ENCODE measurements at regions not wholly inside any gene's neighbourhood (a gene's known extent, or its start where the extent isn't known, plus 50 kb on each side); places are given as distances from the start of the nearest gene placed in this dataset.
"Not testable (repeated sequence)": the region's sequence is repeated elsewhere in the genome, so short reads cannot be mapped to it uniquely, and the experiment has no call there.

DNA sequence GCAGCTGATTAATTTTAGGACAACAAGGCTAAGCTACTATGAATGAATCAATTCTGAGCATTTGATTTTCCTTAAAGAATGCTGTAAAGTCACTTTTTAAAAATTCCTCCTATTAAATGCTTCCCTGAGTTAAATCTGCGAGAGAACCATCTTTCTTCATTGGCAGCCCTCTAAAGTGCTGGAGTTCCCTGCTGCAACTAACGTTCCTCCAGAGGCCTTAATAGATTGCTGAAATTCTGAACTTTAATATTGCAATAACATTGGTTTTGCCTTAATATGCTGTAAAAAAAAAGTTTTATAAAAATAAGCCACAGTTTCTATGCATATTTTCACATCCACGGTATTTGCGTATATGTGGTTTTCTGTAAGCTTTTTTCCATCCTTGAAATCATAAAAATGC lies 298.0 kb upstream of the PIK3R1 start:
- no peak for DNase-seq

DNA sequence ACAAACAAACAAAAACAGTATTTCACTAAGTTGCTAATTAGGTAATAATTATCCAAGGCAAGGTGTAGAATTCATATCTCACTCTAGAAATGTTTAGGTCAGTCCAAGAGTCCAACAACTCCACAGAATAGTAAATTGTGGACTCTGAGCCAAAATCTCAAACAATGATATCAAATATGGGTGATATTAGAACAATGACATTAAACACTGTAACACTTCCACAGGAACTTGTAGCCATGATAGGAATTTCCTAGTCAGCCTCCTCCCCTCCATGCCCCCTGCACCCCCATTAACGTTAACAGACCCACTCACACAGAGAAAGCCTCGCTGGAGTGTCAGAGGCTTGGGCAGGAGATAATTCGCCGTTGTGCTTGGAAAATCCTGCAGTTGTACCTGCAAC lies 305.0 kb upstream of the PIK3R1 start:
- no peak for DNase-seq

DNA sequence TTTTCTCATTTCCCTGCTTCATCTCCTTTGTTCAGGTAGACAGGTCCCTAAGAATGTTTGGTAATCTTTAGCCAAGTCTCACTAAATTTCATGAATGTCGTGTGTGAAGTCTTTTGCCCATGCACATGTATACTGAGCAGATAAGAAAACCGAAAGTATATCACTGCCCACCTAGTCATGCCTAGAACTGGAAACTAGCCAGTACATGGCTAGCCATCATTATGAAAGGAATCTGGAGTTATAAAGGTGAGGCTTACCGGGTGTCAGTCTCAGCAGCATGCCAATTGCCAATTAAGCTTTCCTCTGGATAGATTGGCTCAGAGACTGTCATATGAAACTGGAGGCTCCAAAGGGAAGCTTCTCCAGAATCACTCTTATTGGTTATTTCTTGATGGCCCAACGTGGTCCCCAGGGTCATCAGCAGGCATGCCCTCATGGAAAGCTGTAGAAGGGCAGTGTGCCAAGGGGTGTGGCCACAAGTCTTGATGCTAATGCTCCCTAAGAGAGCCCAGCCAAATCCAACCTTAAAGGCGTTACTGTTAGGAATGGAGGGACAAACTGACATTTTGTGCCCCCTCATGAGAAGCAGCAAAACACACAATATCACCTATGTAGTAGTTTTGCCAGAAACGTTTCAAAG lies 307.3 kb upstream of the PIK3R1 start:
- DNase-seq = no peak

DNA sequence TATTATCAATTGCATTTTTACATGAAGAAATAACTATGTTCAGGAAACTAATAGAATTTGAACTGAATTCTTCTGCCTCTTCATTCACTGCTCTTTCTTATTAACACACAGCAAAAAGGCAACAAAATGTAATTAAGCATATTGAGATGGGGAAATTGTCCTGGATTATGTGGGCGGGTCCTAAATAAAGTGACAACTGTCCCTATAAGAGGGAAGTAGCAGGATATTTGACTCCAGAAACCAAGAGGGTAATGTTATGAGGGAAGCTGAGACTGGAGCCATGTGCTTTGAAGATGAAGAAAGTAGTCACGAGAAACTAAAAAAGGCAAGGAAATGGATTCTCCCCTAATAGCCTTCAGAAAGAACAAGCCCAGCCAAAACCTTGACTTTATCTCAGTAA lies 311.2 kb upstream of the PIK3R1 start:
- no peak for DNase-seq

DNA sequence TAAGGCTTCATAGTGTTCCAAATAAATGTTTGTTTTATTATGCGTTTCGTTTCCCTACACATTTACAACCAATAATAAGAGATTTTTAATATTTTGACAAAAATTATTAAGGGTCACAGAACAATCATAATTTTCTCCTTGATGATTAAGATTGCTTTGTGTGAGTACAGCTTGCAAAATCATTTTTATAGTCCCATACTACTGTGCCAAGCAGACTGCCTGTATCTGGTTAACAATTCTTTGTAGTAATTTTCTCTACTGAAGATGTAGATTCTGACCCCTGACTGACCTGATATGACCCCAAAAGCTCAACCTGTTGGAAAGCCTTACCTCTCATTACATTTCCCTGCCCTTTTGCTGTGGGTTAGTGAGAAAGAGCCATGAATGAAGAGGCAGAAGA lies 311.9 kb upstream of the PIK3R1 start:
- DNase-seq = no peak

DNA sequence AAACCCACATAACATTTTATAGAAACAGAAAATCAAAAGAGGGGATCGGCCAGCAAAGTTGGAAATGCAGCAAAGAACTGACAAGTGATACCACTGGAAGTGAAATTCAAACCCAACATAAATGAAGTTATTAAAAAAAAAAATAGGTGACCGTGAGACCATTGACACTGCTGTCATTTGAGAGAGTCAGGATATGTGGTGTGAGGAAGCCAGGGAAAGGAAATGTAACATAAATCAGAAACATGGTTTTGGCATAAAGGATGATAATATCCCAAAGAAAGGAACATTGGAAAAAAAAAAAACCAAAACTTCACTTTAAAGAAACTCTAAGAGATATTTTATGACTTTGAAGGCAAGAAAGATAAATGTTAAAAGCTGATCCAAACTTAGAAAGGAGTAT lies 312.4 kb upstream of the PIK3R1 start:
- no peak for DNase-seq

DNA sequence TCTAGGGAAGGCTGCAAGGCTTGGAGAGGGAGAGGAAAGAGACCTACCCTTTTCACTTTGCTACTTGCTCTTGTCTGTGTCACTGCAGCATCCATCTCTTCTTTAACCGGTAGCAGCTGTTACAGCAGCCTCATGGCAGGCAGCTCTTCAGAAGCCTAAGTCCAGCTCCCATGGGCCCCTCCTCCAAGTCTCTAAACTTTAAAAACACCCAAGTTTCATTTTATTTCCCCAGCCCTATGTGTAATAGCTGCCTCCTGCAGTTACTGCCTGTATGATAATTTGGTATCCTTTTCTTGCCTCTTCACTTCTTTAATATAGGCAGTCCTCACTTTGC lies 313.1 kb upstream of the PIK3R1 start:
- DNase-seq = no peak

DNA sequence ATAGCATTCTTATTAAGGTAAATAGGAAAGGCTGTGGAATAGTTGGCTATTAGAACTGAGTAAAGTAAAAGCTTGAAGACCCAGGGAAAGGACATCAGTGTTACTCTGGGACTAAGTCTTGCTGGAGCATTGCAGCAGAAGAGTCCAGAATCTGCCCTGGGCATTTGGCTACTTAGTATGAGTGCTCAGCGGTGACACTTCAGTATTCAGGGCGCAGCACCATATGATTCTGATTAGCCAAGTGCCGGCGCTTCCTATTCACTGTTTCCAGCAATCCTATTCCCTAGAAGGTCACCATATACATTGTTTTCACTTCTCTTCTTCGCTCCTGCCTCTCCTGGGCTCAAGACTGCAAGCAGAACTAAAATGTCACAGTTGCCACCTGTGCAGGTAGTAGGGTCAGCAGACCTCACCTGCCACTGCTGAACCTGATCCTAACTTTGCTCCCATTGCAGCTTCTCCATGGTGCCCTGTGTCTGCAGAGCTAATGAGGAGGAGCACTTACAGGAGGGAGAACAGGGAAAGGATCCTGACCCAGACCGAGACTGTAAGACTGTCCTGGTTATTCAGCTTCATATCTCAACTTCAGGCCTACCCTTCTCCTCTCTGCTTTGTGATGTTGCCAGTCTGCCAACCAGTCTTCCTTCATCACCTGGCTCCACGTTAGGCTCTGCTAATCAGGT lies 313.6 kb upstream of the PIK3R1 start:
- no peak for DNase-seq

DNA sequence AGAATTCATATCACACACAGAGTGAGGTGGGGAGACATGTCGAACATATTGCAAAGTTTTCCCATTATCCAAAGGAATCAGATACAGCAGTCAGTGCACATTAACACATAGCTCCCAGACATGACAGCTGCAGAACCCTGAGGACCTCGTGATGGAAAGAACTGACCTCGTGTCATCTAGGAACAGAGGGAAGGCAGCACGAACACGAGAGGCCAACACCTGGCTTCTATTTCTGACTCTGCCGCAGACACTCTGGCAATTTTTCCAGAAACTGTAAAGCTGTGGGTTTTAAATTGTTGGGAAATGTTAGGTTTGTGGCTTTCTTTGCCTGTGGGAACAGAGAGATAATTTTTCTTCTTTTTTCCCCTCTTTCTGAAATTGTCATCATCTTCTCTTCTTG lies 315.0 kb upstream of the PIK3R1 start:
- DNase-seq = no peak

DNA sequence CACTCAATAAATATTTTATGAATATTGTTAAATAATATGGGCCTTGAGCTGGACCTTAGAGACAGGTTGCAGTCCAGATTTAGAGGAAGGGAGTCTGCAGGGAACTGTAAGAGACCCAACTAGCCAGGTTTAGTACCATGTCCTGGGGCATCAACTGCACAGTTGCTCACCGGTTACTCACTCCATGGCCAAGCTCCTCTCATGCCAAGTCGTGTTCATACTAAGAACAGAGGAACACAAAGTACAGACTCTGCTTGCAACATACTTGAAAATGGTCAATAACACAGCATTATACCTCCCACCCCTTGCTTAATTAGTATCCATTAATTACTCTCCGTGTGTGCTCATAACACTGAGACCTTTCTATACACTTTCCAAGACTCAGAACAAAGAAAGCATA lies 317.6 kb upstream of the PIK3R1 start:
- no peak for DNase-seq

DNA sequence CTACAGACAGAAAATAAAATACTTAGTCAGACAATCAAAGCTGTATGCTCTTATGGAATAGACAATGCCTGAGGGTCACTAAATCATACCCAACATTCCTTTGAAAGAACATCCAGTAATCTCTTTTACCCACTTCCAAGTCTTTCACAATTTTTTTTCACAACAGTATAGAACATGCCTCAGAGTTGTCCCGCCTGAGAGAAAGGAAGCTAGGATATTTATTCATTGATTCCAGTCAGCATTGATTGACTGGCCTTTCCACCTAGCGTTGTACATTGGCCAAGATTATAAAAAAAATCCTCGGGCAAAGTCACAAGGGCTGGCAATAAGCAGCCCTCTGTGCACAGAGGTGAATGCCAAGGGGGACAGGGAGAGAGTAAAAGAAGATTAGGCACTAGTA lies 318.1 kb upstream of the PIK3R1 start:
- no peak for DNase-seq

DNA sequence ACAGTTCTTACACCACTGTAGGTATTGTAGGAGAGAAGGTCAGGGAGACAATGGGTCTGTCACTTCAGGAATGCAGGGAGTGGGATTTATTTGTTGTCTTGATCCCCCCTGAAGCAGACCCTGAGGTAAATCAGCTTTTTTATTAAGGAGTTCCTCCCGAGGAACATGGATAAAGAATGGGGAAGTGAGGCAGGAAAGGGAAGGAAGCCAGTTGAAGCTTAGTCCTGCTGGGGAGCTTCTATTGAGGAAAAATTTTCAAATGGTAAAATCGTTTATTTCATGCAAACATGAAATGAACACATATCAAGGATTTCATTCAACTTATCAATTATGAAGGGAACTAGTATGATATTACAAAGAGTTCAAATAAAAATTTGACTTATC lies 318.6 kb upstream of the PIK3R1 start:
- no peak for DNase-seq

DNA sequence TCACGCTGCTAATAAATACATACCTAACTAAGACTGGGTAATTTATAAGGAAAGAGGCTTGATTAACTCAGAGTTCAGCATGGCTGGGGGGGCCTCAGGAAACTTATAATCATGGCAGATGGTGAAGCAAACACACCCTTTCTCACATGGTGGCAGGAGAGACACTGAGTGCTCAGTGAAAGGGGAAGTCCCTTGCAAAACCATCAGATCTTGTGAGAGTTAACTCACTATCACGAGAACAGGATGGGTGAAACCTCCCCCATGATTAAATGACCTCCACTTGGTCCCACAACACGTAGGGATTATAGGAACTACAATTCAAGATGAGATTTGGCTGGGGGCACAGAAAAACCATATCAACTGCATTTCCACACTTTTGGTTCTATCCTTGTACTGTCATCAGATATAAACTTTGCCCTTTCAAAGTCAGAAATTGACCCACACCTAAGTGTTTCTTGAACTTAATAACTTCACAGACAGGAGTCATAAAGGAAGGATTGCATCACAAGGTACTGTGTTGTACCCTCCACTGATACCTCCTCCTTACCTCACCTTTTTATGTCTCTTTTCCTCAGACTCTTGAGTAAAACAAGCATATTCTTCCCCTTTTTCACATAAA lies 319.1 kb upstream of the PIK3R1 start:
- DNase-seq = no peak

DNA sequence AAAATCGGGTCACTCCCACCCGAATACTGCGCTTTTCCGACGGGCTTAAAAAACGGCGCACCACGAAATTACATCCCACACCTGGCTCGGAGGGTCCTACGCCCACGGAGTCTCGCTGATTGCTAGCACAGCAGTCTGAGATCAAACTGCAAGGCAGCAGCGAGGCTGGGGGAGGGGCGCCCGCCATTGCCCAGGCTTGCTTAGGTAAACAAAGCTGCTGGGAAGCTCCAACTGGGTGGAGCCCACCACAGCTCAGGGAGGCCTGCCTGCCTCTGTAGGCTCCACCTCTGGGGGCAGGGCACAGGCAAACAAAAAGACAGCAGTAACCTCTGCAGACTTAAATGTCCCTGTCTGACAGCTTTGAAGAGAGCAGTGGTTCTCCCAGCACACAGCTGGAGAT lies 325.7 kb upstream of the PIK3R1 start:
- DNase-seq = not testable (repeated sequence)

DNA sequence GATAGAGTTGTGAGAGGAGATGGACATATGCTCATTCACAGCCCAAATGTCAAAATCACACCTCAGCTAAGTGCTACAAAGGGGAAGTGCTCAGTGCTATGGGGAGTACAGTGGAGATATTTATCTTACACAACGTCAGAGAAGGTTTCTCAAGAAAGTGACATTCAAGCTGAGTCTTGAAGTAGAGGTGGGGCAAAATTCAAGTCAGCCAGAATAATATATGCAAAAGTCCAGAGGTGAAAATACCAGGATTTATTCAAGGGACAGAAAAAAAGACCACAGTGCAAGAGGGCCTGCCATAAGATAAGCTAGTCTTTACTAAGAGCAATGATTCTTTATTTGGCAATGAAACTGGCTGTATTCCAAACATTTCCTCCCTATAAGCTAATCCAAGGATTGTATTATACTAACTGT lies 327.8 kb upstream of the PIK3R1 start:
- no peak for DNase-seq

DNA sequence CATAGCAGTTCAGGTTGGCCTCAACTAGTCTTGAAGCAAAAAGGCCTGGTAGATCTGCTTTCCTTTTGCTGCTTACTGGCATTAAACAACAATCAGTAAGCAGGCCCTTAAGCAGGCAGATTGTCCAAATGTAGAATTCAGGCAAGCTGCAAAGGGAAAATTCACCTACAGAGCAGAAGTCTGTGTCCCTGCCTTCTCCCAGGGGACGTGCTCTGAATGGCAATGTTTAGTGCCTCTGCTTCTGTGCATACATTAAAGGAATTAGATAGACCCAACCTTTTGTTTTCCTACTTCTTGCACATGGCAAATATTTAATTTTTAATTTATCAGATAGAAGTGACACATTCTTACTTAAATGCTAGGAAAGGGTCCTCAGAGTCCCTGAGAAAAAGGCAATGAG lies 328.8 kb upstream of the PIK3R1 start:
- no peak for DNase-seq

DNA sequence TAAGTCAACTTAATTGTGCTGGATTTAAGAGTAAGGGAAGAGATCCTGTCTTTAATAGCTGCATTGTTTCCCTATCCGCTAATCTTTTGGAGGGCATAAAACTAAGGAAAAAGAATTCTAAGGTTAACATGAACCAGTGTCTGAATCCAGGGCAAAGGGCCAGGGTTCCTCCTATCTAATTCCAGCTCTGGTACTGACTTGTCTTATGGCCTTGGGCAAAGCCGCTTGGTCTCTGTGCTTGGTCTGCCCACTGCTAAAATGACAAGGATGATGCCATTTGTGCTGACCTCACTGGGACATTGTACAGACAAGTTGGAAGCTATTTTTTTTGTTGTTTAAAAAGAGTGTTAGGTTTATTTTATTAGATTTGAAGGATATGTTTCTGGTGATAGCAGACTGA lies 334.7 kb upstream of the PIK3R1 start:
- no peak for DNase-seq

DNA sequence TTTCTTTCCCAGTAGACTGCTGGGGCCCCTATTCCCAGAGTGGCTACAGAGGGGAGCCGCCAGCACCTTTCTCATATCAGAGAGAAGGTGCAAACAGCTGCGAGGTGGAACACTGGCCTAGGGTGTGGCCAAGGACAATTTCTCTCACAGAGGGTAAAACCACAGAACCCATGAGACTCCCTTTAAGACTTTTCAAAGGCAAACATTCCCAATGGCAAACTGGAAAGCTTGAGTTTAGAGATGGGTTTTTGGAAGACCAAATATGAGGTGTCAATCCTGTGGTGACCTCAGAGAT lies 335.1 kb upstream of the PIK3R1 start:
- DNase-seq = no peak

DNA sequence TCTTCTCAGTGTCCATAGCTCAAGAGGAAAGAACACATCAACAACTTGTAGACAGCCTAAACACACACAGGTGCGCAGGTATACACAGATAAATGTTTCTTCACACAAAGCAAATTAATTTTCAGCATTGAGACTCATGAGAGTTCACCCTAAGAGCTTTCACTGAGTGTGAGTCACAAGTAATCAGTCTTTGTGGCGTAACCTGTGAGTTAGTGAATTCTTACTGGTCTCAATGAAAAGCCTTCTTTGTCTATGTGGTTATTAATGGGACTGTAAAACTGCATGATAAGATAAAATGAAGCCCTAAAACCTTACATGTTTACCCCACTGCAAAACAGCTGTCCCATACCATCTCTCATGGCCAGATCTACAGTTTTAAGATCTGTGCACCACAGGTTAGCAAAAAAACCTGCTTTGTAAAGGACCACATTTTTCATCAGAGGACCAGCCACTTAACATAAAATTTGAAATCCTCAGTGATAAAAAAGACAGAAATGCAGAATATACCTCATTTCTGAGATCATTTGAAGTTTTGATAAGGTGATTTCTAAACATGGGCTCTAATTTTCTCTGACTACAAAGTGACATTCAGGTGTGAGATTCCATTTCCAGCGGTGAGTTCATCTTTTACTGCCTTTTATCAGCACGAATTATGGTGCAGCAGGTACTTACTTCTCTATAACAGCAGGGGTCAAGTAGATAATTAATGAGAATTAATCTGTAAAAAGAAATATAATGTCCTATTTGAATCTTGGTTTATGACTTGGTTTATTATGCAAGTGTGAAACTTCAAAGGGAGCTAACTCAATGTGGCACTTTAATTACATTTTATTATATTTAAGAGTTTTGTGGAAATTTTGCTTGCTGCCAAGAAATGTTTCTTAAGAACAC lies 335.7 kb upstream of the PIK3R1 start:
- DNase-seq = no peak

DNA sequence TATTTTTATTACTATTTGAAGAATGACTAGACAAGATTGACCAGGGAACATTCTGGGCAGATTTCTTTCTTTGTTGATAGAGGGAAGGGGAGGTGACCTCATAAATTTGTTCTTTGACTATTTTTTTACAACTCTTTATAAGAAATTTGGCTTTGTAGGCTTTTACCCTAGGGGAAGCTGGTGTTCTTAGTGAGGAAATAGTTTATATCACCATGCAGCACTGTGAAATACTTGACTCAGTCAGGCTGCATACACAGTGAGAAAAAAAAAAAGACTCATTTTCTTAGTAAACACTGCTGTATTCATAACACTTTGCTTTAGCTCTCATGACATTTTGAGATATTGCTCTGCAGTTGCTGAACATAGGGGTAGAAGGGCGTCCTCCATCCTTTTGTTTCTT lies 336.6 kb upstream of the PIK3R1 start:
- no peak for DNase-seq

DNA sequence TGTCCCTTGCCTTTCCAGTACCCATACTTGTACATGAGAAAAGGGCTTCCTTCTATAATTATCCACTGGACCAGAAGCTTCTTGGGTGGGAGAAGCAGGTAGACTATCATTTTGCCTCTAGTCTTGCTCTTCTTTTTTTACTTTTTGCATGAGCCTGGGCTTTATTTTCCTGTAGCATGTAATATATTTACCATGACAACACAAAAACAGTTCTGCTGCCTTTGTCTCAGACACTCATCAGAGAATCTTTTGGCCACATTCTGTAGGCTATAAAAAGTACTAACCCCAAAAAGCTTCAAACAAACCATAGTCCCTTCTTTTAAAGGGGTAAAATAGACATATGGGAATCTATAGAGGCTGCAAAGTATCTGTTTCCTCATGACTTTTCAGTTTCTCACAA lies 339.2 kb upstream of the PIK3R1 start:
- DNase-seq = no peak

DNA sequence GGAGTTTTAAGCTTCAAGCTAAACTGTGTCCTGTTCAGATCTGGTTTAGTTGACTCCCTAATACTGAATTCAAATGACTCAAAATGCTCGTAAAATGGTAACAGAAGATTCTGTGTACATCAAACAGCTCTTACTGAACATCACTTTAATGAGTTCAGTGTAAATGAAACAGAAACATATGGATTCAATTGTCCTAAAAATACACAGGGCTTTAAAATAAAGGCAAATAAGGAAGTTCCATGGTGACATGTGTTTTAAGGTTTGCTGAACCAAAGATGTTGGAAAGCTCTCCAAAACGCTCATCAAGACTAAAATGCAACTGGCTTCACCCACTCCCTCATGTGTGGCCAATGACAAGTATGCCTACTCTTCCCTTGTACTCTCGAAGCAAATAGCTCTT lies 340.0 kb upstream of the PIK3R1 start:
- DNase-seq = no peak

DNA sequence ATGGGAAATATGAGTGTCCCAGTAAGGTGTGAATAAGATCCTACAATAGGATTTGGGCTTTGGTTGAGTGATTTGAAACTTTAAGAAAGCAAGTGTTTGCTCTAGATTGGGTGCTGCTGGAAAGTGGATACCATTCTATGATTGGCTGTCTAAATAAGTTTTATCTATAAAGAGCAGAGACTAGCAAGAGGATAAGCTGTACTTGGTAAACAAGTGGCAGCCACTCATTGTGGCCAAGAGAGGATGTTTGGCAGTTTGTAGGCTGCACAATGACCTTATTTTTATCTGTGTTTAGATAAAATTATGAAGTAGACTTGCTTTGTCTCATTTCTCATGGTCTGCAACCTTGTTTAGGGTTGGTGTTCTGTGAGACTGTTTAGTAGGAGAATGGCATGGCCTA lies 341.6 kb upstream of the PIK3R1 start:
- DNase-seq = no peak

DNA sequence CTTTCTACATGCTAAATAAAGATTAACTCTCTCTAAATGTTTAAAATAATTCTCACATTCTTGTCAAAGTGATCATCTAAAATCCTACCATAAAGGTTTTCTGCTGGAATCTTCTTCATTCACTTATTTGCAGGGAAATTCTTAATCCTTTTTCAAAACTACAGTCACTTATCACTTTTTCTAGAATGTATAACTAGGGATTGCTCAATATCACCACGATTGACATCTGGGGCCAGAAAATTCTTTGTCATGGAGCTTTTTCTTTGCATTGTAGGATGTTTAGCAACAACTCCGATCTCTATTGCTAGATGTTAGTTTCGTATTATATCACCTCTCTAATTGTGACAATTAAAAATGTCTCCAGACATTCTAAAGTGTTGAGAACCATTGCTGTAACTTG lies 344.9 kb upstream of the PIK3R1 start:
- DNase-seq = no peak
